GM23338 (cell line): ENCODE measurements at regions not wholly inside any gene's neighbourhood (a gene's known extent, or its start where the extent isn't known, plus 50 kb on each side); places are given as distances from the start of the nearest gene placed in this dataset.

Experiments
- ATAC-seq: fragments of 200-7000 bp; cut with Tn5 transposase; 3 replicates; pipeline ENCODE4 v1.9.1; 2020
- DNase-seq: peaks from one replicate; pipeline ENCODE4 v3.0.0-alpha.2; 2015; ENCODE audit warnings: low spot score
- H2AFZ ChIP-seq: fragments of 200-600 bp; sonication (generic); 2 replicates; pipeline ENCODE4 v1.8.0; 2016; ENCODE audit warnings: antibody characterized with exemption, mild to moderate bottlenecking, moderate library complexity
- H3F3A ChIP-seq: fragments of 200-600 bp; sonication (generic); replicated peaks from 2 replicates; pipeline ENCODE4 v1.8.0; 2017; ENCODE audit warnings: antibody characterized with exemption, mixed run types, low read depth
- H3K27ac ChIP-seq: fragments of 200-600 bp; sonication (generic); 2 replicates; pipeline ENCODE4 v1.6.1; 2016; ENCODE audit warnings: low read depth
- H3K27me3 ChIP-seq: fragments of 200-600 bp; sonication (generic); 2 replicates; pipeline ENCODE4 v1.8.0; 2016; ENCODE audit warnings: mild to moderate bottlenecking, mixed run types, moderate library complexity; ENCODE audit not compliant: insufficient read depth
- H3K36me3 ChIP-seq: fragments of 200-600 bp; sonication (generic); 2 replicates; pipeline ENCODE4 v1.8.0; 2016; ENCODE audit warnings: mild to moderate bottlenecking; ENCODE audit not compliant: insufficient read depth
- H3K4me1 ChIP-seq: fragments of 200-600 bp; sonication (generic); 2 replicates; pipeline ENCODE4 v1.8.0; 2016; ENCODE audit warnings: mild to moderate bottlenecking, moderate library complexity; ENCODE audit not compliant: insufficient read depth
- H3K4me2 ChIP-seq: fragments of 200-600 bp; sonication (generic); 2 replicates; pipeline ENCODE4 v1.7.1; 2017; ENCODE audit warnings: mixed run types
- H3K4me3 ChIP-seq: fragments of 200-600 bp; sonication (generic); 2 replicates; pipeline ENCODE4 v1.6.1; 2016; ENCODE audit warnings: mixed run types
- H3K79me2 ChIP-seq: fragments of 200-600 bp; sonication (generic); replicated peaks from 2 replicates; pipeline ENCODE4 v1.8.0; 2017; ENCODE audit warnings: mild to moderate bottlenecking; ENCODE audit not compliant: insufficient read depth
- H3K9me2 ChIP-seq: fragments of 200-600 bp; sonication (generic); 2 replicates; pipeline ENCODE4 v1.8.0; 2017; ENCODE audit not compliant: insufficient read depth
- H4K20me1 ChIP-seq: fragments of 200-600 bp; sonication (generic); replicated peaks from 2 replicates; pipeline ENCODE4 v1.8.0; 2017; ENCODE audit warnings: mild to moderate bottlenecking; ENCODE audit not compliant: insufficient read depth
- H3K27ac Mint-ChIP-seq: 2 replicates; pipeline ENCODE4 v1.8.0; 2020; ENCODE audit warnings: inconsistent platforms, mild to moderate bottlenecking, moderate library complexity, mixed read lengths
- H3K27me3 Mint-ChIP-seq: 3 replicates; pipeline ENCODE4 v1.8.0; 2022; ENCODE audit warnings: low read depth, mild to moderate bottlenecking, moderate library complexity, mixed read lengths, inconsistent platforms; ENCODE audit not compliant: insufficient read depth, poor library complexity
- H3K36me3 Mint-ChIP-seq: 3 replicates; pipeline ENCODE4 v1.8.0; 2021; ENCODE audit warnings: low read depth, mild to moderate bottlenecking, inconsistent platforms, moderate library complexity, mixed read lengths
- H3K4me1 Mint-ChIP-seq: 3 replicates; pipeline ENCODE4 v1.8.0; 2020; ENCODE audit warnings: mild to moderate bottlenecking, inconsistent platforms, mixed read lengths
- H3K4me3 Mint-ChIP-seq: 3 replicates; pipeline ENCODE4 v1.8.0; 2021; ENCODE audit warnings: moderate library complexity, mild to moderate bottlenecking, inconsistent platforms, mixed read lengths
- H3K9me3 Mint-ChIP-seq: 3 replicates; pipeline ENCODE4 v1.8.0; 2020; ENCODE audit warnings: moderate library complexity, mild to moderate bottlenecking, inconsistent platforms, mixed read lengths
- EZH2 ChIP-seq: fragments of 200-600 bp; sonication (generic); IDR thresholded peaks from one replicate; pipeline ENCODE4 v1.8.0; 2017; ENCODE audit warnings: antibody characterized with exemption, mild to moderate bottlenecking, low read depth; ENCODE audit not compliant: unreplicated experiment
- EZH2phosphoT487 ChIP-seq: fragments of 200-600 bp; sonication (generic); IDR thresholded peaks from one replicate; pipeline ENCODE4 v1.8.1; 2018; ENCODE audit warnings: antibody characterized with exemption; ENCODE audit not compliant: unreplicated experiment
- NANOG ChIP-seq: IDR thresholded peaks from 2 replicates; pipeline ENCODE4 v1.6.1; 2016; ENCODE audit warnings: antibody characterized with exemption, borderline replicate concordance
- POLR2AphosphoS5 ChIP-seq: IDR thresholded peaks from 2 replicates; pipeline ENCODE4 v1.6.1; 2016; ENCODE audit warnings: antibody characterized with exemption, low read depth
- STAT1 ChIP-seq: IDR thresholded peaks from one replicate; pipeline ENCODE4 v1.6.1; 2016; ENCODE audit warnings: antibody characterized with exemption; ENCODE audit not compliant: unreplicated experiment
- ZNF114 ChIP-seq: fragments of 250-450 bp; sonication (Bioruptor Pico); IDR thresholded peaks from 2 replicates; pipeline ENCODE4 v1.5.0; 2020; ENCODE audit warnings: mild to moderate bottlenecking, moderate library complexity
- TF ChIP-seq, protein P1 (sequence below): fragments of 250-450 bp; sonication (Bioruptor Pico); IDR thresholded peaks from 2 replicates; pipeline ENCODE4 v1.5.0; 2020; ENCODE audit warnings: mild to moderate bottlenecking, moderate library complexity
- TF ChIP-seq, protein P2 (sequence below): IDR thresholded peaks from 2 replicates; pipeline ENCODE4 v1.6.1; 2016; ENCODE audit warnings: antibody characterized with exemption

DNA sequence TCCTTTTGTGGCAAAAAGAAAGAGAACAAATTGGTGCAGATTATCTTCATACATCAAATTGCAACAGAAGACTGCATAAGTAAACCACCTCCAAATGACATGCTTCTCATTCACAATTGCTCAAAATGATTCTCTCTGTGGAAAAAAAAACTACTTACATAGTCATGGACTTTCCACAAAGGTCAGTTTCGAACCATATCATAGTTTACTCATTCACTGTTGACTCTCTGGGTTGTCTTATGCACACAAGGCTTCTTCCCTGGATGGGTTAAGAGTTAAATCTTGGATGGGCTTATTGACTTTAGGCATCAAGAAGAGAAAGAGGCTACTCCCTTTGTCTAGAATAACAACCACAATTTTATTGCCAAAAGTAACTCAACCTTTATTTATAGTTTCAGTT, 91.3 kb upstream of the RAB27B start (continued):
- TF ChIP-seq, protein P1, sequence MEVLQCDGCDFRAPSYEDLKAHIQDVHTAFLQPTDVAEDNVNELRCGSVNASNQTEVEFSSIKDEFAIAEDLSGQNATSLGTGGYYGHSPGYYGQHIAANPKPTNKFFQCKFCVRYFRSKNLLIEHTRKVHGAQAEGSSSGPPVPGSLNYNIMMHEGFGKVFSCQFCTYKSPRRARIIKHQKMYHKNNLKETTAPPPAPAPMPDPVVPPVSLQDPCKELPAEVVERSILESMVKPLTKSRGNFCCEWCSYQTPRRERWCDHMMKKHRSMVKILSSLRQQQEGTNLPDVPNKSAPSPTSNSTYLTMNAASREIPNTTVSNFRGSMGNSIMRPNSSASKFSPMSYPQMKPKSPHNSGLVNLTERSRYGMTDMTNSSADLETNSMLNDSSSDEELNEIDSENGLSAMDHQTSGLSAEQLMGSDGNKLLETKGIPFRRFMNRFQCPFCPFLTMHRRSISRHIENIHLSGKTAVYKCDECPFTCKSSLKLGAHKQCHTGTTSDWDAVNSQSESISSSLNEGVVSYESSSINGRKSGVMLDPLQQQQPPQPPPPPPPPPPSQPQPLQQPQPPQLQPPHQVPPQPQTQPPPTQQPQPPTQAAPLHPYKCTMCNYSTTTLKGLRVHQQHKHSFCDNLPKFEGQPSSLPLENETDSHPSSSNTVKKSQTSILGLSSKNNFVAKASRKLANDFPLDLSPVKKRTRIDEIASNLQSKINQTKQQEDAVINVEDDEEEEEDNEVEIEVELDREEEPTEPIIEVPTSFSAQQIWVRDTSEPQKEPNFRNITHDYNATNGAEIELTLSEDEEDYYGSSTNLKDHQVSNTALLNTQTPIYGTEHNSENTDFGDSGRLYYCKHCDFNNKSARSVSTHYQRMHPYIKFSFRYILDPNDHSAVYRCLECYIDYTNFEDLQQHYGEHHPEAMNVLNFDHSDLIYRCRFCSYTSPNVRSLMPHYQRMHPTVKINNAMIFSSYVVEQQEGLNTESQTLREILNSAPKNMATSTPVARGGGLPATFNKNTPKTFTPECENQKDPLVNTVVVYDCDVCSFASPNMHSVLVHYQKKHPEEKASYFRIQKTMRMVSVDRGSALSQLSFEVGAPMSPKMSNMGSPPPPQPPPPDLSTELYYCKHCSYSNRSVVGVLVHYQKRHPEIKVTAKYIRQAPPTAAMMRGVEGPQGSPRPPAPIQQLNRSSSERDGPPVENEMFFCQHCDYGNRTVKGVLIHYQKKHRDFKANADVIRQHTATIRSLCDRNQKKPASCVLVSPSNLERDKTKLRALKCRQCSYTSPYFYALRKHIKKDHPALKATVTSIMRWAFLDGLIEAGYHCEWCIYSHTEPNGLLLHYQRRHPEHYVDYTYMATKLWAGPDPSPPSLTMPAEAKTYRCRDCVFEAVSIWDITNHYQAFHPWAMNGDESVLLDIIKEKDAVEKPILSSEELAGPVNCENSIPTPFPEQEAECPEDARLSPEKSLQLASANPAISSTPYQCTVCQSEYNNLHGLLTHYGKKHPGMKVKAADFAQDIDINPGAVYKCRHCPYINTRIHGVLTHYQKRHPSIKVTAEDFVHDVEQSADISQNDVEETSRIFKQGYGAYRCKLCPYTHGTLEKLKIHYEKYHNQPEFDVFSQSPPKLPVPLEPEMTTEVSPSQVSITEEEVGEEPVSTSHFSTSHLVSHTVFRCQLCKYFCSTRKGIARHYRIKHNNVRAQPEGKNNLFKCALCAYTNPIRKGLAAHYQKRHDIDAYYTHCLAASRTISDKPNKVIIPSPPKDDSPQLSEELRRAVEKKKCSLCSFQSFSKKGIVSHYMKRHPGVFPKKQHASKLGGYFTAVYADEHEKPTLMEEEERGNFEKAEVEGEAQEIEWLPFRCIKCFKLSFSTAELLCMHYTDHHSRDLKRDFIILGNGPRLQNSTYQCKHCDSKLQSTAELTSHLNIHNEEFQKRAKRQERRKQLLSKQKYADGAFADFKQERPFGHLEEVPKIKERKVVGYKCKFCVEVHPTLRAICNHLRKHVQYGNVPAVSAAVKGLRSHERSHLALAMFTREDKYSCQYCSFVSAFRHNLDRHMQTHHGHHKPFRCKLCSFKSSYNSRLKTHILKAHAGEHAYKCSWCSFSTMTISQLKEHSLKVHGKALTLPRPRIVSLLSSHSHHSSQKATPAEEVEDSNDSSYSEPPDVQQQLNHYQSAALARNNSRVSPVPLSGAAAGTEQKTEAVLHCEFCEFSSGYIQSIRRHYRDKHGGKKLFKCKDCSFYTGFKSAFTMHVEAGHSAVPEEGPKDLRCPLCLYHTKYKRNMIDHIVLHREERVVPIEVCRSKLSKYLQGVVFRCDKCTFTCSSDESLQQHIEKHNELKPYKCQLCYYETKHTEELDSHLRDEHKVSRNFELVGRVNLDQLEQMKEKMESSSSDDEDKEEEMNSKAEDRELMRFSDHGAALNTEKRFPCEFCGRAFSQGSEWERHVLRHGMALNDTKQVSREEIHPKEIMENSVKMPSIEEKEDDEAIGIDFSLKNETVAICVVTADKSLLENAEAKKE (CRISPR knock-in tag), result no peak
- TF ChIP-seq STAT1 (no peak), NANOG (no peak)
- TF ChIP-seq, protein P2, sequence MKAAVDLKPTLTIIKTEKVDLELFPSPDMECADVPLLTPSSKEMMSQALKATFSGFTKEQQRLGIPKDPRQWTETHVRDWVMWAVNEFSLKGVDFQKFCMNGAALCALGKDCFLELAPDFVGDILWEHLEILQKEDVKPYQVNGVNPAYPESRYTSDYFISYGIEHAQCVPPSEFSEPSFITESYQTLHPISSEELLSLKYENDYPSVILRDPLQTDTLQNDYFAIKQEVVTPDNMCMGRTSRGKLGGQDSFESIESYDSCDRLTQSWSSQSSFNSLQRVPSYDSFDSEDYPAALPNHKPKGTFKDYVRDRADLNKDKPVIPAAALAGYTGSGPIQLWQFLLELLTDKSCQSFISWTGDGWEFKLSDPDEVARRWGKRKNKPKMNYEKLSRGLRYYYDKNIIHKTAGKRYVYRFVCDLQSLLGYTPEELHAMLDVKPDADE, result no peak

DNA sequence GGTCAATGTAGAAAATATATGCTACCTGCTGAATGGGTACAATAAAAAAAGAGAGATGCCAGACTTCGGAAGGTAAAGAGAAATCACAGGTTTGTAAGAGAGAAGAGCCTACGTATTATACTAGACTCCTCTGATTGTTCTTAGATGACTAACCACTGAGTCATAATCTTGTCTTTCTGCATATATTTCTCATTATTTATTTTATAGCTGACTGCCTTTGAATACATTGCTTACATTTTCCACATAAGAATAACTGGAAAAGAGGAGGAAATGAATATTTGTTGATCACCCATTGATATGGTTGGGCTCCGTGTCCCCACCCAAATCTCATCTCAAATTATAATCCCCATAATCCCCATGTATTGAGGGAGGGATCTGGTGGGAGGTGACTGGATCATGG, 90.3 kb upstream of the RAB27B start:
- H3K9me2 ChIP-seq, result no peaks in the 10 kb centered on the region
- H3K79me2 ChIP-seq, result no peaks in the 10 kb centered on the region
- Mint-ChIP-seq H3K27me3 (no peaks in the 10 kb centered on the region), H3K36me3 (no peaks in the 10 kb centered on the region), H3K4me3 (no peak overlapping the region), H3K9me3 (no peaks in the 10 kb centered on the region), H3K4me1 (no peaks in the 10 kb centered on the region), H3K27ac (no peak overlapping the region)
- no peaks in the 10 kb centered on the region for H3K36me3 ChIP-seq
- no peak overlapping the region for H3K4me3 ChIP-seq
- H3K27ac ChIP-seq, result no peak overlapping the region
- H2AFZ ChIP-seq, result no peak overlapping the region
- H3F3A ChIP-seq, result no peaks in the 10 kb centered on the region
- H3K27me3 ChIP-seq, result no peaks in the 10 kb centered on the region
- H4K20me1 ChIP-seq, result no peaks in the 10 kb centered on the region
- H3K4me1 ChIP-seq, result no peaks in the 10 kb centered on the region
- no peak overlapping the region for H3K4me2 ChIP-seq
- ATAC-seq, result no peak
- no peak for DNase-seq
- TF ChIP-seq EZH2phosphoT487 (no peak), ZNF114 (no peak), EZH2 (no peak), POLR2AphosphoS5 (no peak)
- TF ChIP-seq, protein P1 (CRISPR knock-in tag), result no peak
